GM19351 (cell line): ENCODE measurements at regions not wholly inside any gene's neighbourhood (a gene's known extent, or its start where the extent isn't known, plus 50 kb on each side); places are given as distances from the start of the nearest gene placed in this dataset.

ENCODE experiments used
- ATAC-seq: cut with Tn5 transposase; IDR thresholded peaks from one replicate; pipeline ENCODE4 v1.9.1; 2021; ENCODE audit warnings: mild to moderate bottlenecking, moderate library complexity; ENCODE audit not compliant: unreplicated experiment

GRCh38 chr3:82773207-82773606, 1011.8 kb upstream of the GBE1 start:
- no peak for ATAC-seq

DNA sequence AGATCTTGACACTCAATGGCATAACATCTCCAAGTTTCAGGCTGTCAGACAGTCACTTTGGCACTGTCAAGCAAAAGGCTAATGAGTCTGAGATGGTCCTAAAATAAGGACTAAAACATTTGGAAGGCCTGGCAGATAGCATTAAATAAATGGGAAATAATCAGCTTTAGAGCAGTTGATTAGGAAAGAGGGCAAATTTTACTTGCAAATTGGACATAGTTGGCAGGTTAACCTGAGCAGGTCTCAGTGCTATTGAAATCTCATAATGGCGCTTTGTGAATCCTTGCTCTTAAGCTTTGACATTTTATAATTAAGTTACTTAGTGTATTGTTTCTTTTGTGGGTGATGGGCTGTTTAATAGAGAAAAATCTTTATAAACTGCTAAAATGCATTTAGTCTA, 1003.1 kb upstream of the GBE1 start:
- ATAC-seq: no peak

DNA sequence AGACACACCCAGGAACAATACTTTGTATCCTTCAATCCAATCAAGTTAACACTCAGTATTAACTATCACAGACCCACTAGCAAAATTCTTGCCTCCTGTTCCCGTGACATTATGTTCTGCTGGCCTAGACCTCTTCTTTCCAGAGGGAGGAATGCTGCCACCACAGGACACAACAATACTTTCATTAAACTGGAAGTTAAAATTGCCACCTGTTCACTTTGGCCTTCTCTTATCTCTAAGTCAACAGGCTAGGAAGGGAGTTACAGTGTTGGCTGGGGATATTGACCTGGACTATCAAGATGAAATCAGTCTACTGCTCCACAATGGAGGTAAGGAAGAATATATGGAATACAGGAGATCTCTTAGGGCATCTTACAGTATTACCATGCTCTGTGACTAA, 1000.4 kb upstream of the GBE1 start:
- ATAC-seq: no peak

- ATAC-seq: no peak
Observed at GRCh38 chr3:82745544-82745943, 984.1 kb upstream of the GBE1 start.

GRCh38 chr3:82743196-82743595, 981.8 kb upstream of the GBE1 start:
- ATAC-seq: no peak

DNA sequence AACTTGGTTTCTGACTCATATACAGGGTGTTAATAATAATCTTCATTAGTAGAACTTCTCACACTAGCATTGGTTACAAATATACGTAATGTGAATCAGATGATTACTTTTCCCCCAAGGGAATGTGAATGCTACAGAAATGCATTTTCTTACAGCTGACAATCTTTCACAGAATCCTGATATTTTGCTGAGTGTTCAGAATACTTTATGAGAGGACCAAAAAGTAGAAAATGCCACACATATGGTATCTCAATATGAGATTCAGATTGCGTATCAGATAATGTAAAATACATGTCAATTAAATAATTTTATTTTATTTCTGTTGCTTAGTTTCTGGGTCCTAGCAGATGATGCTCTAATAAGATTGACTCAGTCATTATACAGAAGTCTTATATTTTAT, 979.9 kb upstream of the GBE1 start:
- no peak for ATAC-seq

DNA sequence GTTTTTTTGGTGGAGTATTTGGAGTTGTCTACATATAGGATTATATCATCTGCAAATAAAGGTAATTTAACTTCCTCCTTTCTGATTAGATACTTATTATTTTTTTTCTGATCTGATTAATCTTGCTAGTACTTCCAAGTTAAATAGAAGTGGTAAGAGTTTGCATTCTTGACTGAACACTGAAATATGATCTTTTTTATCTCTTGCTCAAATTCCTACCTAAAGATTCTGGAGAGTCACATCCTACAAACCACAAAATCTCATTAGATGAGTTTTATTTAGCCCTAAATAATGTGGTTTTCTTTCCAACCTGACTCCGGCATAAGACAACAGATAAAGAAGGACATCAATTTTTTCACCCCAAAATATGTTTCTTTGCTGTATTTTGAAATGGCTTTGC, 977.9 kb upstream of the GBE1 start:
- no peak for ATAC-seq

DNA sequence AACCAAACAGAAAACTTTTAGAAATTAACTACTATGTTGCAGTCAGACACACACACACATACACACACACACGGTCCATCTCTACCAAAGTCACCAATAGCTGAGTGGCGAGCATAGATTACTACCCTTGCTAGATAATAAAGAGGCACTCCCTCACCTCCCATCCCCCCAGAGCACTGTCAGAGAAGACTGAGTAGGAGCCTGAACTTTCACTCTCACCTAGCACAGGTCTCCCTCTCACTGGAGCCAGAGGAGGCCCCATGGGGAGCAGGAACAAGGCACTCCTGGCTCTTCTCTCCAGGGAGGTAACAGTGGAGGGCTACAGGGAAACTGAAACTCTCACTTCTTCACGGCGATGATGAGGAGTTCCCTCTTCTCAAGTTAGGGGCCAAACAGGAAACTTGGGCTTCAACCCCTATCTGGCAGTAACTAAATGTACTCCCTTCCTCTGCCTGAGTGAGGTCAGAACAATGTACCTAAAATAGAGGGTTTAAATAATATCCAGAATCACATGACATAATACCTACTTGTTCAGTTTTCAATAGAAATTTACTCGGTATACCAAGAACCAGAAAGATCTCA, 975.3 kb upstream of the GBE1 start:
- no peak for ATAC-seq

GRCh38 chr3:82715091-82715856, 953.8 kb upstream of the GBE1 start:
- ATAC-seq: no peak

DNA sequence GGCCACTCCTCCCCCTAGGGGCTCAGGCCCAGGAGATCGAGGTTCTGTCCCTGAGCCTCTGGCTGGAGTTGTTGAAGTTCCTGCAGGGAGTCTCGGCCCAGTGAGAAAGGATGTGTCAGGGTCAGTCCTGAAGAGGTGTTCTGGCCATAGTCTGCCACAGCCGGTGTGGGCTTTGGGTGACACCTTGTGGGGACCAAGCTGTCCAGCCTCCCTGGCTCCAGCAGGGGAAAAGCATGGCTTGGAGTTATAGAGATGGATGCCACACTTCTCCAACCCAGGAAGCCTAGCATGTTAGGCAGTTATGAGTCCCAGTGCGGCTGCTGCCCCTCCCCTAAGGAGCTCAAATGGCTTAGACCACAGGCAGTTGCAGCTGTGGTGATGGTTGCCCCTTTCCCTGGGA, 945.6 kb upstream of the GBE1 start:
- no peak for ATAC-seq

GRCh38 chr3:82685761-82686160, 924.3 kb upstream of the GBE1 start:
- ATAC-seq: no peak

DNA sequence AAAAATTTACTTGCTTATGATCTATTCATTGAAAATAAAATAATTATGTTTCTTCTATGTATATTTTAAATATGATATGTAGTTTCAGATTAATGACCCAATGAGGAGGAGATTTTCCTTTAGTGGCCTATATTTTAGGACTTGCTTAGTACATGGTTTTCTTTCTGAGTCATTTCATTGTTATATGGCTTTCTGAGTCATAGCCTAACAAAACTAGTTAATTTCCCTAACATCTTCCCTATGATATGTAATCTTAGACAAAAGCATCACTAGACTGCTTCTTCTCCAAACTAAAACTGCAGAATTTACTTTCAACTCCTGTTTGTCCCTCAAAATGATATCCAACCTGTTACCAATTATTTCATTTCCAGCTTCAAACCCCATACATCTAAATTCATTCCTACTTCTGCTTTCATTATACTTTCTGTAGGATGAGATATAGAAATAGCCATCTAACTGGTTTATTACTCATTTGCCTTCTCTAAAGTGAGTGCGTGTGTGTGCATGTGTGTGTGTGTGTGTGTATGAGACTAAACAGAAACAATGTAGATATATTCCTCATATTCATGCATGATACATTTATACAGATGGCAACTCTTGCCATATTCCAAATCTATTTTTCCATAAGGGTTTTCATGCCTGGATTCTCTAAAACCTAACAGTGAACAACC, 915.0 kb upstream of the GBE1 start:
- ATAC-seq: no peak

DNA sequence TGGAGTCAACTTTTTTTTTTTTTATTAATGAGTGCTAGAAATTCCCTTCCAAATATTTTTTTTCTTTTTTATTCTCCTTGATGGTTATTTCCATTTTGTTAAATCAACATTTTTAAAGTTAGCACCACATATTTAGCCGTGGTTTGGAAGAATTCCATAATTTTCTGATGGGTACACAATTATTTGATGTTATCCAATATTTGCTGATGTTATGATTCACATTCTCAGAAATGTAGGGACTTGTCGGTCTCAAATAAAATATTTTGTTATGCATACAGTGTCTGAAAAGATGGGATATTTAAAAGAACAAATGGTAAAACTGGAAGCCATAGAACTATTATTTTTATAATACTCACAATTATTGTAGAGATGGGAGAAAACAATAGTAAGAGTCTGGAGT, 911.5 kb upstream of the GBE1 start:
- no peak for ATAC-seq

DNA sequence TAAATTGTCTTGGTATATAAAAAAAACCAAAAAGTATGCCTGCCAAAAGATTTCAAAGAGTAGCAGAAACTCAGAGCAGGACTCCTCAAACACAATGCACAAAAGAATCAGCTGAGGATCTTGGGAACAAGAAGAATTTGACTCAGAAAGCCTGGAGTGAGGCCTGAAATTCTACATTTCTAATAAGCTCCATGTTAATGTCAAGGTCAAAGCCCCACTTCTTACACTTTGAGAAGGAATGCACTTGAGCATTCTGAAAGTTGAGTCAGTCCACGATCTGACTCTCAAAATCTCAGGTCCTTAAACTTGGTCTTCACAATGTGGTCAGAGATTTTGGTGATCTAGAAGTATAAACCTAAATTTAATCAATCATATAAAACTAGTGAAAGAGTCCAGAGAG, 910.0 kb upstream of the GBE1 start:
- ATAC-seq: no peak

GRCh38 chr3:82654708-82655107, 893.3 kb upstream of the GBE1 start:
- ATAC-seq: no peak

DNA sequence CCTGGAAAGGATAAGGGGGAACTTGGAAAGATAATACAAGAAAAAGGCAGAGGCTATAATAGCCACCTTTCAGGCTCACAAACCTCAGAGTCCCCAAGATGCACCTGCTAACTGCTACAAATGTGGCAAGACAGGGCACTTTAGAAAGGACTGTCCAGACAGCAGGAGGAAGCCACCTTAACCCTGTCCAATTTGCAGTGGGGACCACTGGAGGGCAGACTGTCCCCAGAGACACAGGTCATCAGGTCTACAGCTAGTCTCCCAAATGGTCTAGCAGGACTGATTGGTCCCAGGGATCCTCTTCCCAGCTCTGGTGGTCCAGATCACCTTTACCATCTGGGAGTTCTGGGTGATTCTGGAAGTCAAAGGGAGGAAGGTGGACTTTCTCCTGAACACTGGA, 882.5 kb upstream of the GBE1 start:
- no peak for ATAC-seq

DNA sequence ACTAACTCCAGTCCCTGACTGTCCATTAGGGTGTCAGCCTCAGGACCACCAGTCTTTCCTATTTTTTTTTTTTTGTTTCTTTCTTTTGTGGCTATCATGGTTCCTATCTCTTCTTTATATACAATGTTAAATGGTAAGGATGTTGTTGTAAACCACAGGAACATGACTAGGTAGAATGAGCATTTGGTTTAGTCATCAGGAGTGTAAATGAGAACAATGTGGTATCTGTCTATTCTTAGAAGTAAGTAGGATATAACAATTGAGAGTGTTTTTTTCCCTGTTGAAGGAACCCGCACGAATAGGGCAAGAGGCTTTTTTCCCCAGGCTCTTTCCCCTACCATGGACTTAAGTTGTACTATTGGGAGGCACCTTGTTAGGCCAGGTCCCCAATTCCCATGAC, 880.3 kb upstream of the GBE1 start:
- ATAC-seq: no peak

- ATAC-seq: no peak
Observed at GRCh38 chr3:82640254-82640653, 878.8 kb upstream of the GBE1 start.

DNA sequence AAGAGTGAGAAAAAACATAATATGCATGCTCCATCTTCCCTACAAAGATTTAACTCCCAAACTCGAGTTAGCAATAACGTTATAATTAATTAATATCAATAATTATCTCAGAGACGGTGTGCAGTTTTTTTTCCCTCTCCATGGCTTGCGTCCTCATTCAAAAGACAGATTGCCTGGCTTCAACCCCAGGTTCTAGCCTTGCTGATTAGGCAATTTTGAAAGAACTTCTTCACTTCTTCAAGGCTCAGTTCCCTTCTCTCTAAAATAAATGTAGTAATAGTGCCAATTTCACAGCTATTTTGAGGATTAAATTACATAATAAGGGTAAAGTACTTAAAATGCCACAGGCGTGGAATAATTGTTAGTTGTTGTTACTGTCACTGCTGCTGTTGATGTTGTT, 876.1 kb upstream of the GBE1 start:
- no peak for ATAC-seq

- no peak for ATAC-seq
Observed at GRCh38 chr3:82636177-82636576, 874.7 kb upstream of the GBE1 start.

- ATAC-seq: no peak
Observed at GRCh38 chr3:82633319-82633718, 871.9 kb upstream of the GBE1 start.

- no peak for ATAC-seq
Observed at GRCh38 chr3:82629937-82630336, 868.5 kb upstream of the GBE1 start.
